ENCODE measurements at regions not wholly inside any gene's neighbourhood (a gene's known extent, or its start where the extent isn't known, plus 50 kb on each side); places are given as distances from the start of the nearest gene placed in this dataset.

GRCh38 chr1:189500778-189501177 lies 976.9 kb downstream of the BRINP3 start:
- no peak for DNase-seq

- DNase-seq = no peak
Measured at GRCh38 chr1:189510827-189511226, 966.8 kb downstream of the BRINP3 start.

- no peak for DNase-seq
Measured at GRCh38 chr1:189513091-189513490, 964.6 kb downstream of the BRINP3 start.

- no peak for DNase-seq
Measured at GRCh38 chr1:189522441-189522840, 955.2 kb downstream of the BRINP3 start.

GRCh38 chr1:189524501-189524900 lies 953.2 kb downstream of the BRINP3 start:
- no peak for DNase-seq

- no peak for DNase-seq
Measured at GRCh38 chr1:189530162-189530561, 947.5 kb downstream of the BRINP3 start.

- DNase-seq = no peak
Measured at GRCh38 chr1:189538271-189538670, 939.4 kb downstream of the BRINP3 start.

GRCh38 chr1:189550498-189550897 lies 927.2 kb downstream of the BRINP3 start:
- DNase-seq = no peak

GRCh38 chr1:189563784-189564183 lies 913.9 kb downstream of the BRINP3 start:
- no peak for DNase-seq

- DNase-seq = no peak
Measured at GRCh38 chr1:189567890-189568289, 909.8 kb downstream of the BRINP3 start.

- DNase-seq = no peak
Measured at GRCh38 chr1:189596197-189596596, 881.5 kb downstream of the BRINP3 start.

GRCh38 chr1:189597083-189597482 lies 880.6 kb downstream of the BRINP3 start:
- DNase-seq = no peak

GRCh38 chr1:189605226-189605625 lies 872.4 kb downstream of the BRINP3 start:
- DNase-seq = no peak

- DNase-seq = no peak
Measured at GRCh38 chr1:189606047-189606446, 871.6 kb downstream of the BRINP3 start.

- DNase-seq = no peak
Measured at GRCh38 chr1:189606795-189607476, 870.7 kb downstream of the BRINP3 start.

- DNase-seq = no peak
Measured at GRCh38 chr1:189607477-189608096, 870.1 kb downstream of the BRINP3 start.

- no peak for DNase-seq
Measured at GRCh38 chr1:189609167-189609566, 868.5 kb downstream of the BRINP3 start.

GRCh38 chr1:189616893-189617292 lies 860.8 kb downstream of the BRINP3 start:
- no peak for DNase-seq

GRCh38 chr1:189619682-189620332 lies 857.9 kb downstream of the BRINP3 start:
- no peak for DNase-seq

- no peak for DNase-seq
Measured at GRCh38 chr1:189620471-189620870, 857.2 kb downstream of the BRINP3 start.

GRCh38 chr1:189623336-189623735 lies 854.3 kb downstream of the BRINP3 start:
- no peak for DNase-seq

- no peak for DNase-seq
Measured at GRCh38 chr1:189627427-189627826, 850.2 kb downstream of the BRINP3 start.

- no peak for DNase-seq
Measured at GRCh38 chr1:189628857-189629256, 848.8 kb downstream of the BRINP3 start.

GRCh38 chr1:189633658-189634057 lies 844.0 kb downstream of the BRINP3 start:
- no peak for DNase-seq
